ENCODE measurements at regions not wholly inside any gene's neighbourhood (a gene's known extent, or its start where the extent isn't known, plus 50 kb on each side); places are given as distances from the start of the nearest gene placed in this dataset.

DNA sequence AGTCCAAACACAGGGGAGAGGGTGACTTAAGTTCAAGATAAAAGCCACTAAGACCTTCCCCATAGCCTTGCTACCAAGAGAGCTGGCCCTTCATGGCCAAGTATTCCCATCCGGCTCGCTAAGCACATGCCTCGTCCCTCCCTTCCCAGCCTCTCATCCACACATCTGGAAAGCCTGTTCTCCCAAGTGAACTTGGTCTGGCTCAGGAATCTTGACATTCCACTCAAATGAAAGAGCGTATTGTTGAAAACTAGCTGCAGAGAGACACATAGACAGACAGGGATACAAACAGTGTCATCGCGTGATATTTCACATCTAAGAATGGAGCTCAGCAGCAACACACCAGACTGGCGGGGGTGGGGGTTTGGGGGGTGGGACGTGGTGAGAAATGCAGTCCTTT lies 182.8 kb upstream of the FOXQ1 start:
- TF ChIP-seq, protein P1, sequence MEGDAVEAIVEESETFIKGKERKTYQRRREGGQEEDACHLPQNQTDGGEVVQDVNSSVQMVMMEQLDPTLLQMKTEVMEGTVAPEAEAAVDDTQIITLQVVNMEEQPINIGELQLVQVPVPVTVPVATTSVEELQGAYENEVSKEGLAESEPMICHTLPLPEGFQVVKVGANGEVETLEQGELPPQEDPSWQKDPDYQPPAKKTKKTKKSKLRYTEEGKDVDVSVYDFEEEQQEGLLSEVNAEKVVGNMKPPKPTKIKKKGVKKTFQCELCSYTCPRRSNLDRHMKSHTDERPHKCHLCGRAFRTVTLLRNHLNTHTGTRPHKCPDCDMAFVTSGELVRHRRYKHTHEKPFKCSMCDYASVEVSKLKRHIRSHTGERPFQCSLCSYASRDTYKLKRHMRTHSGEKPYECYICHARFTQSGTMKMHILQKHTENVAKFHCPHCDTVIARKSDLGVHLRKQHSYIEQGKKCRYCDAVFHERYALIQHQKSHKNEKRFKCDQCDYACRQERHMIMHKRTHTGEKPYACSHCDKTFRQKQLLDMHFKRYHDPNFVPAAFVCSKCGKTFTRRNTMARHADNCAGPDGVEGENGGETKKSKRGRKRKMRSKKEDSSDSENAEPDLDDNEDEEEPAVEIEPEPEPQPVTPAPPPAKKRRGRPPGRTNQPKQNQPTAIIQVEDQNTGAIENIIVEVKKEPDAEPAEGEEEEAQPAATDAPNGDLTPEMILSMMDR (conservative IDR thresholded peaks at IDR 0.05 in 1 of 2, IDR thresholded peaks at IDR 0.05 in 1 of 2; ENCODE audit: extremely low read depth in 1 of 2, insufficient read depth in 1 of 2, low read depth in 1 of 2, low read length in 2 of 2), result no peak
- TF ChIP-seq EZH2 (IDR thresholded peaks at IDR 0.05; ENCODE audit: borderline replicate concordance, low read length), result no peak

All from mammary epithelial cell (primary cell).